Stimulated activated CD8-positive, alpha-beta memory T cell treated with anti-CD3 and anti-CD28 coated beads, Interleukin-7, amount 100 ng/mL, for 1 hour (primary cell): ENCODE measurements at regions not wholly inside any gene's neighbourhood (a gene's known extent, or its start where the extent isn't known, plus 50 kb on each side); places are given as distances from the start of the nearest gene placed in this dataset.

ENCODE experiments used
- DNase-seq, 2 donors: peaks; one replicate each; pipeline ENCODE4 v3.0.0-alpha.2; 2020; ENCODE audit warnings: low read depth in 2 of 2

DNA sequence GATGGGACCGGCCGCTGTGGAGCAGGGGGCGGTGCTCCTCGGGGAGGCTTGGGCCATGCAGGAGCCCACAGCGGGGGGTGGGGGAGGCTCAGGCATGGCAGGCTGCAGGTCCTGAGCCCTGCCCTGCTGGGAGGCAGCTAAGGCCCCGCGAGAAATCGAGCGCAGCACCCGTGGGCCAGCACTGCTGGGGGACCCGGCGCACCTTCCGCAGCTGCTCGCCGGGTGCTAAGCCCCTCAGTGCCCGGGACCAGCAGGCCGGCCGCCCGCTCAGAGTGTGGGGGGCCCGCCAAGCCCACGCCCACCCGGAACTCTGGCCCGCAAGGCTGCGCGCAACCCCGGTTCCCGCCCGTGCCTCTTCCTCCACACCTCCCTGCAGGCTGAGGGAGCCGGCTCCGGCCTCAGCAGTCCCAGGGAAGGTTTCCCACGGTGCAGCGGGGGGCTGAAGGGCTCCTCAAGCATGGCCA lies 131.5 kb downstream of the SNX18 start:
- DNase-seq: no peak

GRCh38 chr5:54646356-54647101 lies 129.0 kb downstream of the SNX18 start:
- DNase-seq: peak; percentile 29 to 58

DNA sequence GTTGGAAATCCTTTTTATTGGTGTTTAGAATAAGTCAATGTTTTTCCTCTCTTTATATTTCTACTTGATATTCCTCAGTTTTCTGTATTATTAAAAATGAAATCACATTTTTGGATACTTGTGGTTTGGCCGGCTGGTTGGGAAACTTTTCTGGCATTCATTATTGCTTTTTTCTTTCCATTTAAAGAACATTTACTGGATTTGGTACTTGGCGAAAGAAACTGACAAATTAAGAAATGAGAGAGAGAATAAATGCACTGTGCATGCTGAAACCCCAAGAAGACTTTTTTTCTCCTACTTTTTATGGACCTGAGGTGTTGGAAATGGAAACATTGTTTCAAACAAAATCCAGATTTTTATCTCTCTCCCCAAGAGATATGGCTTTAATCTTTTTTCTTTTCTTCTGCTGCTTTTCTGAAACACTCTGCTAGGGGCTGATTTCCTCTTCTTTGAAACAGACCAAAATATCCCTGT lies 128.4 kb downstream of the SNX18 start:
- no peak for DNase-seq

- DNase-seq: no peak
Observed at GRCh38 chr5:54644226-54644625, 126.7 kb downstream of the SNX18 start.

DNA sequence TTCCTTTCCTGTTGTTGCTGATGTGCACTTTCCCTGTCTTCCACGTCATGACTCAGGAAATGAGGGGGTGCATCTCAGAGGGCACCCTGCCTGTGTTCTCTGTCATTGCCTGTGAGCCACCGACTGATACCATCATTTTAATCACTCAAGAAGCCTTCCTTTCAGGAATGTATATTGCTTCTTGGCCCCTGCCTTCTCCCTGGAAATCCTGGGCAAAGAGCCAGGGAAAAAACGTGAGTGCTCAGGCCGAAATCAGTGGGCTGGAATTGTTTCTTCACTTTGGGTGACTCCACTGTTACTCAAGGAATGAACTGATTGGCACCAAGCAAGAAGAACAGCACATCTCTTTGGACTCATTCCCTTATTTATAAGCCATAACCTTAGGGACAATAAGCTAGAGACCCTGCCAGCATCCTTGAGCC lies 126.1 kb downstream of the SNX18 start:
- no peak for DNase-seq

- DNase-seq: no peak
Observed at GRCh38 chr5:54639621-54640020, 122.1 kb downstream of the SNX18 start.

- DNase-seq: no peak
Observed at GRCh38 chr5:54638106-54638505, 120.5 kb downstream of the SNX18 start.

GRCh38 chr5:54637654-54638053 lies 120.1 kb downstream of the SNX18 start:
- no peak for DNase-seq

GRCh38 chr5:54634089-54634488 lies 116.5 kb downstream of the SNX18 start:
- no peak for DNase-seq

DNA sequence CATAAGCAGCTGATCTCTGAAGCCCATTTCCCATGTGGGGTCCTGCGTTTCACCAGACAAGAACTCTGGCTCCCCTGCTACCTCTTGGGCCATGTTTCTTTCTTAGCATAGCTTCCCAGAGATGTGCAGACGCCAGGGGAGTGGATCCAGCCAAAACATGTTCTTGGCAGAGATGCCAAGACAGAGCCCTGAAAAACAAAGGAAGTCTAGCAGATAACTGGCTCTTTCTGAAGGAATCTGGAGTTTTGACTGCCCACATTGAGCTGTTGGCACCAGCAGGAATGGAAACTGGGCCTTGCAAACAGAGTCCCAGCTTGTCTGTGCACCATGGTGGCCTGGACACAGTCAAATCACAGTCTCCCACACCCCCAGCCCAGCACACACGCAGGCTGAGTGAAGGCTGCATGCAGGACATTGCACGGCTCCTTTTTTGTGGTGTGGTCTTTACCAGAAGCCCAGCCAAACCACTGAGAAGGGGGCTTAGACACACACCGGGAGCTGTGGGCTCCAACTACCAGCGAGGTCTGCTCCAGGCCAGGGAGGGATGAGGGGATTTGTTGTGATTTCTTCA lies 114.7 kb downstream of the SNX18 start:
- no peak for DNase-seq

DNA sequence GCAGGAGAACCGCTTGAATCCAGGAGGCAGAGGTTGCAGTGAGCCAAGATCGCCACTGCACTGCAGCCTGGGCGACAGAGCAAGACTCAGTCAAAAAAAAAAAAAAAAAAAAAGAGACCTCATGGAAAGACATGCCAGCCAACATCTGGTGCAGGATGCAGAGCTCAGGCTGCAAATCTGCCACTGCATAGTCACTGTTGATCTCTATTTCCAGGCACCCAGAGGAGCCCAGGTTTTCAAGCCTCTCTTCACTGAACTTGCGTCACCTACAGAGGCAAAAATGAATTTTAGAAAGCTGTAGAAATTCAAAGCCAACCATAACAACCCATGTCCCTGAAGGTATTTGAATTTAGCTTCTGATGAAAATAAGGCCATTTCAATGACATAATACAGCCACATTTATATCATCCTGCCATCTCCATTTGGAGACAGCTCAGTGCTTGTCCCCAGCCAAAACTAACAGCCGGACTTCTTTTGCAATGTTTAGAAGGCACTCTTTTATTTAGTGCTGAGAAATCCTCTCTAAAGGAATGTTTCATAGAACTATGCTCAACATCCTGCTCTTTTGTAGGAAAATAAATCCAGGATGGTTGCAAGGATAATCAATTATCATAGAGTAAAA lies 113.3 kb downstream of the SNX18 start:
- no peak for DNase-seq

DNA sequence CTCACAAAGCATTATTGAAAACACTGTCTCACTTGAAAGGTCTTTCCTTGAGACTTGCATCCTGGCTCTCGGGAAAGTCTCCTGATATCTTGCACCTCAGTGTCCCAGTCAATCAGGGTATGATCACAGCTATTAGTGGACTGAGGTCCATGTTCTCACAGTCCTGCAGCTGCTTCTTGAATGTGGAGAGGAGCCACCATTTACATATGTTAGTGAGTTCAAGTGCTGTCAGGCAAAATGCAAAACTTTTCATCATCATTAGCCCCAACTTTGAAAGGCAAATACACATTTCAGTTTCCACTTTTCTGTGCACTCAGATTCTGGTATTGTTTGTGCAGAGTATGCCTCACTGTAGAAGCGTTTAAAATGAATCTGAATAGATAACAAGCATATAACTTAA lies 111.6 kb downstream of the SNX18 start:
- DNase-seq: no peak

GRCh38 chr5:54628050-54628449 lies 110.5 kb downstream of the SNX18 start:
- DNase-seq: no peak

DNA sequence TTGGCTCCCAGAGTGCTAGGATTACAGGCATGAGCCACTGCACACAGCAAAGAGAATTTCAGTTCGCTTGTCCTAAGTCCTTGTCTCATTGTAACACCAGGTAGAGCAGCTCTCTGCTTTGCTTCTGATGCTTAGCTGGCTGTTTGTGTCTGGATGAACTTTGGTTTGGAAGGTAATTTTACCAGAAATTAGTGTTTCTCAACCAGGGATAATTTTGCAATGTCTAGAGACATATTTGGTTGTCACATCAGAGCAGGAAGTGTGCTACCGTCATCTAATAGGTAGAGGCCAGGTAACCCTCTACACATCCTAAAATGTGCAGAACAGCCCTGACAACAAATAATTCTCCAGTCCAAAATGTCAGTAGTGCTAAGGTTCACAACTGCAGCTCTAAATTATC lies 108.8 kb downstream of the SNX18 start:
- DNase-seq: no peak

GRCh38 chr5:54624805-54625568 lies 107.4 kb downstream of the SNX18 start:
- DNase-seq: no peak

- no peak for DNase-seq
Observed at GRCh38 chr5:54621709-54622108, 104.2 kb downstream of the SNX18 start.

DNA sequence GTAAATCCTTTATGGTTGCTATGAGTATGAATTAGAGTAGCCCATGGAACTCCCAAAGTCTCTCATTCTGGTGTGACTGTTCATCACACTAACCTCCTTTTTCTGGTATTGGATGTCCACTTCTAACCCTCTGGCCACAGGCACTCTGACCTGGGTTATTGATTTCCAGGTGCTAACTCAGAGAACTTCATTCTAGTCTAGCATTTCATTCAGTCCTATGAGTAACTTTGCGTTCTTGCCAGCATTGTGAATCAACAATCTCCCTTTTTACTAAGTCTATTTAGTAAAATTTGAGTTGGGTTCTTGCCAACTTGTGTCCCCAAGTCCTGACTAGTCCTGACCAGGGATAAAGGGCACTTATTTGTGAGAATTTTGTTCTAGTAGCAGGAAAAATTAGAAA lies 103.5 kb downstream of the SNX18 start:
- DNase-seq: no peak

- DNase-seq: no peak
Observed at GRCh38 chr5:54620141-54620933, 102.8 kb downstream of the SNX18 start.

- no peak for DNase-seq
Observed at GRCh38 chr5:54619731-54620130, 102.2 kb downstream of the SNX18 start.

DNA sequence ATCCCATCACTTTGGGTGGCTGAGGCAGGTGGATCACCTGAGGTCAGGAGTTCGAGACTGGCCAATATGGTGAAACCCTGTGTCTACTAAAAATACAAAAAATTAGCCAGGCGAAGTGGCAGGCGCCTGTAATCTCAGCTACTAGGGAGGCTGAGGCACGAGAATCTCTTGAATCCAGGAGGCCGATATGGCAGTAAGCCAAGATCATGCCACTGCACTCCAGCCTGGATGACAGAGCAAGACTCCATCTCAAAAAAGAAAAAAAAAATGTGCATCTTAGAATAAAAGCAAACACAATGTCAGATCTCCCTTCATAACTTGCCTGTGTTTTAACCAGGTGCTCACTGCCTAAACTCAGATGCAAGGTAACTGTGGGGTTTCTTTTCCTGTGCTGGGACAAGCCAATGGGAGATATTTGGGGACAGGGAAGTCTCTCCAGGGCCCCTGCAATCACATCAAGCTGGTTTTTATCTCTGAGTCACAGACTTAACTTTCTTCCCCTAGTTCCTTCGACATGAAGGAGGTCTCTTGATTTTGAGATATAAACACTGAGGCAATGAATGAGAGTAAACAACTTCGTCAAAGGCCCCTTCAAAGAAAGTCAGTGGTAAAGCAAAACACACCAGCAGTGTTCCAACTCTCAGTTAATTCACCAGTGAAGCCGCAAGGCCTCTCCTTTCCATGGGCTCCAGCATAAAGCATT lies 99.1 kb downstream of the SNX18 start:
- DNase-seq: no peak

GRCh38 chr5:54616031-54616430 lies 98.5 kb downstream of the SNX18 start:
- no peak for DNase-seq
